HepG2 (cell line): ENCODE measurements at regions not wholly inside any gene's neighbourhood (a gene's known extent, or its start where the extent isn't known, plus 50 kb on each side); places are given as distances from the start of the nearest gene placed in this dataset.
A peak's percentile ranks its signal among the peaks of the same experiment; 100 is the strongest.

ENCODE experiments used
- ATAC-seq: fragments of 200-7000 bp; cut with Tn5 transposase; 3 replicates; pipeline ENCODE4 v1.9.1; 2020; ENCODE audit warnings: mild to moderate bottlenecking, moderate library complexity
- BruUV-seq: library from RNA; stranded (reverse); fragments of 400-500 nt; replicated peaks from 2 replicates; lab custom pipeline; 2021; lab: Mats Ljungman, UMichigan
- CTCF ChIA-PET: fragments of 300-600 bp; formaldehyde crosslinking; extraction: SDS; loops from one replicate; lab custom pipeline; 2021; ENCODE audit warnings: low total read pairs, inconsistent platforms, low intra/inter-chr PET ratio; lab: Yijun Ruan, JAX
- POLR2A ChIA-PET: fragments of 350-600 bp; sonication (Branson Sonifier 250); formaldehyde crosslinking; loops from one replicate; lab custom pipeline; 2020; ENCODE audit warnings: antibody characterized with exemption, inconsistent platforms; lab: Yijun Ruan, JAX
- DNase-seq: peaks from one replicate; pipeline ENCODE4 v3.0.0-alpha.2; 2015; ENCODE audit warnings: low spot score
- FAIRE-seq: peaks from 3 replicates; lab custom pipeline; 2011; peaks lifted over from hg19 to GRCh38; lab: Jason Lieb, UNC
- H2AFZ ChIP-seq: one replicate; pipeline ENCODE4 v1.6.1; 2011; ENCODE audit warnings: low read length, inconsistent platforms
- H3K27ac ChIP-seq: fragments of 300-600 bp; 3 replicates; pipeline ENCODE4 v1.8.0; 2011; ENCODE audit warnings: mixed run types, mild to moderate bottlenecking, mixed read lengths, low read length, inconsistent platforms; ENCODE audit not compliant: insufficient read depth; ENCODE audit errors: extremely low read length
- H3K27me3 ChIP-seq, 2 experiments: fragments of 200-600 bp in 1 of 2; 2 replicates in 1 of 2; 3 replicates in 1 of 2; pipeline versions ENCODE4 v1.6.0 to v1.8.0; 2011; ENCODE audit warnings: low read length in 2 of 2, mild to moderate bottlenecking in 2 of 2, moderate library complexity in 2 of 2, inconsistent platforms in 1 of 2; ENCODE audit not compliant: insufficient read depth in 2 of 2, control insufficient read depth in 1 of 2
- H3K36me3 ChIP-seq, 2 experiments: fragments of 200-600 bp in 1 of 2; replicated peaks in 1 of 2; 2 replicates in 1 of 2; 3 replicates in 1 of 2; pipeline versions ENCODE4 v1.5.1 to v1.8.0; 2011; ENCODE audit warnings: low read length in 2 of 2, inconsistent platforms in 1 of 2; ENCODE audit not compliant: insufficient read depth in 2 of 2, control insufficient read depth in 1 of 2
- H3K4me1 ChIP-seq: 2 replicates; pipeline ENCODE4 v1.5.1; 2012; ENCODE audit warnings: low read length, inconsistent platforms; ENCODE audit not compliant: insufficient read depth
- H3K4me2 ChIP-seq: 2 replicates; pipeline ENCODE4 v1.6.0; 2011; ENCODE audit warnings: low read depth, low read length, inconsistent platforms
- H3K4me3 ChIP-seq, 3 experiments: fragments of 200-600 bp in 1 of 3; sonication (generic), shearing (Covaris generic) in 1 of 3; replicated peaks in 1 of 3; 2 replicates each; pipeline ENCODE4 v1.5.1; 2011 to 2016; ENCODE audit warnings: low read length in 3 of 3, inconsistent platforms in 2 of 3, low read depth in 2 of 3, mild to moderate bottlenecking in 2 of 3, control low read depth in 1 of 3, mixed read lengths in 1 of 3; ENCODE audit not compliant: insufficient read depth in 1 of 3
- H3K79me2 ChIP-seq: one replicate; pipeline ENCODE4 v1.6.1; 2011; ENCODE audit warnings: low read length, inconsistent platforms; ENCODE audit not compliant: insufficient read depth
- H3K9ac ChIP-seq: 2 replicates; pipeline ENCODE4 v1.6.0; 2011; ENCODE audit warnings: mild to moderate bottlenecking, low read depth, low read length, inconsistent platforms; ENCODE audit not compliant: insufficient read depth
- H3K9me3 ChIP-seq: 2 replicates; pipeline ENCODE4 v1.5.1; 2012; ENCODE audit warnings: mild to moderate bottlenecking, low read length
- H4K20me1 ChIP-seq: 2 replicates; pipeline ENCODE4 v1.6.0; 2011; ENCODE audit warnings: inconsistent platforms, mild to moderate bottlenecking, low read length, moderate library complexity; ENCODE audit not compliant: insufficient read depth
- AGO1 ChIP-seq: fragments of 200-400 bp; formaldehyde crosslinking; IDR thresholded peaks from 2 replicates; pipeline ENCODE4 v1.6.1; 2017; ENCODE audit warnings: mild to moderate bottlenecking, low read depth, low read length, moderate library complexity; ENCODE audit not compliant: poor library complexity, severe bottlenecking
- CHCHD3 ChIP-seq: sonication (generic); formaldehyde crosslinking; IDR thresholded peaks from 2 replicates; pipeline ENCODE4 v1.8.0; 2022; ENCODE audit warnings: mild to moderate bottlenecking, missing genetic modification reagents, moderate library complexity
- FIP1L1 ChIP-seq: fragments of 200-400 bp; formaldehyde crosslinking; IDR thresholded peaks from 2 replicates; pipeline ENCODE4 v1.6.1; 2018; ENCODE audit warnings: low read depth, mild to moderate bottlenecking, low read length, moderate library complexity, borderline replicate concordance; ENCODE audit not compliant: insufficient read depth
- FOSL1 ChIP-seq: sonication (generic); formaldehyde crosslinking; IDR thresholded peaks from 2 replicates; pipeline ENCODE4 v1.9.0; 2021; ENCODE audit warnings: missing genetic modification reagents, borderline replicate concordance
- HOXA7 ChIP-seq: sonication (generic); formaldehyde crosslinking; IDR thresholded peaks from 2 replicates; pipeline ENCODE4 v1.8.1; 2022; ENCODE audit warnings: mild to moderate bottlenecking, missing genetic modification reagents, moderate library complexity
- KDM4B ChIP-seq: sonication (generic); formaldehyde crosslinking; IDR thresholded peaks from 2 replicates; pipeline ENCODE4 v1.4.0; 2020; ENCODE audit warnings: missing genetic modification reagents
- NCOA1 ChIP-seq: sonication (generic); formaldehyde crosslinking; IDR thresholded peaks from 2 replicates; pipeline ENCODE4 v1.9.0; 2021; ENCODE audit warnings: missing genetic modification reagents
- NR2C2 ChIP-seq: sonication (generic); formaldehyde crosslinking; IDR thresholded peaks from 2 replicates; pipeline ENCODE4 v1.4.0; 2020; ENCODE audit warnings: missing genetic modification reagents, mild to moderate bottlenecking, moderate library complexity, borderline replicate concordance
- RXRB ChIP-seq: IDR thresholded peaks from 2 replicates; pipeline ENCODE4 v1.6.1; 2016; ENCODE audit warnings: borderline replicate concordance, missing genetic modification reagents, missing compliant biosample characterization
- TCF12 ChIP-seq, 2 experiments: fragments of 450-650 bp in 1 of 2; sonication (generic) in 1 of 2; formaldehyde crosslinking in 1 of 2; IDR thresholded peaks; 2 replicates each; pipeline versions ENCODE4 v1.6.1 to v1.8.0; 2017 to 2022; ENCODE audit warnings: antibody characterized with exemption in 1 of 2, mild to moderate bottlenecking in 1 of 2, missing genetic modification reagents in 1 of 2, moderate library complexity in 1 of 2
- ZNF160 ChIP-seq: sonication (generic); formaldehyde crosslinking; IDR thresholded peaks from 2 replicates; pipeline ENCODE4 v1.8.0; 2022; ENCODE audit warnings: mild to moderate bottlenecking, inconsistent platforms, missing genetic modification reagents
- WGBS: methylation state at CpG from one replicate; pipeline ENCODE4 v1.1.6; 2017; ENCODE audit warnings: low lambda C conversion rate; 5-methylcytosine and 5-hydroxymethylcytosine counted together
- in situ Hi-C: cut with HindIII; loops from 2 replicates; pipeline ENCODE4 v1.10.0; 2017; ENCODE audit warnings: low pct_unique_long_range_greater_than_20kb; ENCODE audit not compliant: extremely low pct_ligation_motif_present
- intact Hi-C: fragments of 100-400 bp; cut with micrococcal nuclease; formaldehyde crosslinking; loops from one replicate; pipeline ENCODE4 v1.10.0; 2022; ENCODE audit not compliant: unreplicated experiment
- TF ChIP-seq, protein P1 (sequence below): sonication (generic); formaldehyde crosslinking; IDR thresholded peaks from 2 replicates; pipeline ENCODE4 v1.9.0; 2021; ENCODE audit warnings: missing genetic modification reagents, mild to moderate bottlenecking, borderline replicate concordance
- TF ChIP-seq, protein P2 (sequence below), 2 experiments: sonication (generic) in 1 of 2; formaldehyde crosslinking in 1 of 2; IDR thresholded peaks; 2 replicates each; pipeline versions ENCODE4 v1.4.0 to v1.6.1; 2016 to 2020; ENCODE audit warnings: borderline replicate concordance in 1 of 2, low read depth in 1 of 2, mild to moderate bottlenecking in 1 of 2, missing genetic modification reagents in 1 of 2
- TF ChIP-seq, protein P3 (sequence below): sonication (generic); formaldehyde crosslinking; IDR thresholded peaks from 2 replicates; pipeline ENCODE4 v1.5.0; 2020; ENCODE audit warnings: mild to moderate bottlenecking, missing genetic modification reagents, borderline replicate concordance
- TF ChIP-seq, protein P4 (sequence below): IDR thresholded peaks from 2 replicates; pipeline ENCODE4 v1.6.1; 2016; ENCODE audit warnings: low read depth, control low read depth

DNA sequence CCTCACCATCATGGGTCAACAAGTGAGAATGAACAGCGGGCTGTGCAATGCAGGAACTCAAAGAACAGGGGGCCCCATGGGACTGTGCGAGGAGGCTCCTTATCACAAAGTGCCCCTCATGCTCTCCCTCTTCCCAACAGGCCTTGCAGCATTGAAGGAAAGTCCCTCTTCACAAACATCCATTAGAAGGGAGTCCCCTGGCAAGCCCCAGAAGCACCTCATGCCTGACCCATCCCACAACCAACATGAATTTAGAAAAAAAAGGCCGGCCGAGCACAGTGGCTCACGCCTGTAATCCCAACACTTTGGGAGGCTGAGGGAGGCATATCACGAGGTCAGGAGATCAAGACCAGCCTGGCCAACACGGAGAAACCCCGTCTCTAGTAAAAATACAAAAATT is 122.6 kb upstream of the FSTL4 start:
- 2% methylated on average over 8 of the region's 8 CpGs for WGBS
- no peaks in the 10 kb centered on the region for H4K20me1 ChIP-seq
- ChIA-PET POLR2A (no interaction called here), CTCF (no interaction called here)
- BruUV-seq: no TSS peak
- in situ Hi-C loops (no loop called here), intact Hi-C loops (no loop called here)
- no peaks in the 10 kb centered on the region for H3K79me2 ChIP-seq
- H3K9ac ChIP-seq: no peak overlapping the region
- no peaks in the 10 kb centered on the region for H3K36me3 ChIP-seq
- 0 out of 2 replicates have a peak overlapping the region, but pooled peaks have one; percentile 12 for H3K4me2 ChIP-seq
- no peak for FAIRE-seq
- no peak for ATAC-seq
- no peak overlapping the region for H2AFZ ChIP-seq
- H3K4me1 ChIP-seq: peaks cover 13% of the 10 kb centered on the region
- no peak overlapping the region for H3K27ac ChIP-seq
- no peak for DNase-seq
- H3K27me3 ChIP-seq: peaks cover 0 to 12% of the 10 kb centered on the region in 2 experiments; a peak in 1 of 5 replicates
- H3K4me3 ChIP-seq: no peak overlapping the region
- peaks cover 7% of the 10 kb centered on the region for H3K9me3 ChIP-seq
- TF ChIP-seq, protein P1, sequence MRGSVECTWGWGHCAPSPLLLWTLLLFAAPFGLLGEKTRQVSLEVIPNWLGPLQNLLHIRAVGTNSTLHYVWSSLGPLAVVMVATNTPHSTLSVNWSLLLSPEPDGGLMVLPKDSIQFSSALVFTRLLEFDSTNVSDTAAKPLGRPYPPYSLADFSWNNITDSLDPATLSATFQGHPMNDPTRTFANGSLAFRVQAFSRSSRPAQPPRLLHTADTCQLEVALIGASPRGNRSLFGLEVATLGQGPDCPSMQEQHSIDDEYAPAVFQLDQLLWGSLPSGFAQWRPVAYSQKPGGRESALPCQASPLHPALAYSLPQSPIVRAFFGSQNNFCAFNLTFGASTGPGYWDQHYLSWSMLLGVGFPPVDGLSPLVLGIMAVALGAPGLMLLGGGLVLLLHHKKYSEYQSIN (CRISPR knock-in tag): no peak
- TF ChIP-seq RXRB (CRISPR knock-in tag): no peak
- TF ChIP-seq NCOA1 (CRISPR knock-in tag): no peak
- TF ChIP-seq FIP1L1: no peak
- TF ChIP-seq, protein P2, sequence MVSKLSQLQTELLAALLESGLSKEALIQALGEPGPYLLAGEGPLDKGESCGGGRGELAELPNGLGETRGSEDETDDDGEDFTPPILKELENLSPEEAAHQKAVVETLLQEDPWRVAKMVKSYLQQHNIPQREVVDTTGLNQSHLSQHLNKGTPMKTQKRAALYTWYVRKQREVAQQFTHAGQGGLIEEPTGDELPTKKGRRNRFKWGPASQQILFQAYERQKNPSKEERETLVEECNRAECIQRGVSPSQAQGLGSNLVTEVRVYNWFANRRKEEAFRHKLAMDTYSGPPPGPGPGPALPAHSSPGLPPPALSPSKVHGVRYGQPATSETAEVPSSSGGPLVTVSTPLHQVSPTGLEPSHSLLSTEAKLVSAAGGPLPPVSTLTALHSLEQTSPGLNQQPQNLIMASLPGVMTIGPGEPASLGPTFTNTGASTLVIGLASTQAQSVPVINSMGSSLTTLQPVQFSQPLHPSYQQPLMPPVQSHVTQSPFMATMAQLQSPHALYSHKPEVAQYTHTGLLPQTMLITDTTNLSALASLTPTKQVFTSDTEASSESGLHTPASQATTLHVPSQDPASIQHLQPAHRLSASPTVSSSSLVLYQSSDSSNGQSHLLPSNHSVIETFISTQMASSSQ (IDR thresholded peaks at IDR 0.05; ENCODE audit: low read depth): no peak
- TF ChIP-seq, protein P2 (CRISPR knock-in tag; IDR thresholded peaks at IDR 0.05; ENCODE audit: borderline replicate concordance): no peak
- no peak for TF ChIP-seq KDM4B (CRISPR knock-in tag)
- TF ChIP-seq CHCHD3 (CRISPR knock-in tag): no peak
- no peak for TF ChIP-seq ZNF160 (CRISPR knock-in tag)
- TF ChIP-seq, protein P3, sequence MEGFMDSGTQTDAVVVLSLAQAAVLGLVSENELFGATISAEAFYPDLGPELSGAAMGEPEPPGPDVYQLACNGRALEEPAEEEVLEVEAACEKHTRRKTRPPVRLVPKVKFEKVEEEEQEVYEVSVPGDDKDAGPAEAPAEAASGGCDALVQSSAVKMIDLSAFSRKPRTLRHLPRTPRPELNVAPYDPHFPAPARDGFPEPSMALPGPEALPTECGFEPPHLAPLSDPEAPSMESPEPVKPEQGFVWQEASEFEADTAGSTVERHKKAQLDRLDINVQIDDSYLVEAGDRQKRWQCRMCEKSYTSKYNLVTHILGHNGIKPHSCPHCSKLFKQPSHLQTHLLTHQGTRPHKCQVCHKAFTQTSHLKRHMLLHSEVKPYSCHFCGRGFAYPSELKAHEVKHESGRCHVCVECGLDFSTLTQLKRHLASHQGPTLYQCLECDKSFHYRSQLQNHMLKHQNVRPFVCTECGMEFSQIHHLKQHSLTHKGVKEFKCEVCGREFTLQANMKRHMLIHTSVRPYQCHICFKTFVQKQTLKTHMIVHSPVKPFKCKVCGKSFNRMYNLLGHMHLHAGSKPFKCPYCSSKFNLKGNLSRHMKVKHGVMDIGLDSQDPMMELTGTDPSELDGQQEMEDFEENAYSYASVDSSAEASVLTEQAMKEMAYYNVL (CRISPR knock-in tag): no peak
- TF ChIP-seq TCF12 (IDR thresholded peaks at IDR 0.05): no peak
- no peak for TF ChIP-seq TCF12 (CRISPR knock-in tag; IDR thresholded peaks at IDR 0.05)
- TF ChIP-seq AGO1: no peak
- TF ChIP-seq FOSL1 (CRISPR knock-in tag): no peak
- no peak for TF ChIP-seq HOXA7
- TF ChIP-seq NR2C2 (CRISPR knock-in tag): no peak
- TF ChIP-seq, protein P4, sequence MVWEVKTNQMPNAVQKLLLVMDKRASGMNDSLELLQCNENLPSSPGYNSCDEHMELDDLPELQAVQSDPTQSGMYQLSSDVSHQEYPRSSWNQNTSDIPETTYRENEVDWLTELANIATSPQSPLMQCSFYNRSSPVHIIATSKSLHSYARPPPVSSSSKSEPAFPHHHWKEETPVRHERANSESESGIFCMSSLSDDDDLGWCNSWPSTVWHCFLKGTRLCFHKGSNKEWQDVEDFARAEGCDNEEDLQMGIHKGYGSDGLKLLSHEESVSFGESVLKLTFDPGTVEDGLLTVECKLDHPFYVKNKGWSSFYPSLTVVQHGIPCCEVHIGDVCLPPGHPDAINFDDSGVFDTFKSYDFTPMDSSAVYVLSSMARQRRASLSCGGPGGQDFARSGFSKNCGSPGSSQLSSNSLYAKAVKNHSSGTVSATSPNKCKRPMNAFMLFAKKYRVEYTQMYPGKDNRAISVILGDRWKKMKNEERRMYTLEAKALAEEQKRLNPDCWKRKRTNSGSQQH (CRISPR knock-in tag): no peak
